Ovary (tissue), 3 donors: ENCODE measurements at regions not wholly inside any gene's neighbourhood (a gene's known extent, or its start where the extent isn't known, plus 50 kb on each side); places are given as distances from the start of the nearest gene placed in this dataset.

ENCODE experiments used
- CTCF ChIP-seq, 3 donors: fragments of 450-650 bp in 2 of 3; fragments of 200-600 bp in 1 of 3; IDR thresholded peaks; one replicate each; pipeline versions ENCODE4 v1.5.1 to v1.8.0; 2016 to 2022; ENCODE audit warnings: antibody characterized with exemption in 3 of 3, mild to moderate bottlenecking in 1 of 3
- EP300 ChIP-seq: sonication (generic); formaldehyde crosslinking; IDR thresholded peaks from one replicate; pipeline ENCODE4 v1.6.1; 2017; ENCODE audit warnings: antibody characterized with exemption
- POLR2A ChIP-seq: fragments of 450-650 bp; IDR thresholded peaks from one replicate; pipeline ENCODE4 v1.6.1; 2017; ENCODE audit warnings: antibody characterized with exemption, mild to moderate bottlenecking, moderate library complexity
- donor health status: DM: no; HTN: no; CAD: no.

GRCh38 chr2:7983912-7984311 lies 697.9 kb upstream of the ID2 start:
- no peak for TF ChIP-seq CTCF (IDR thresholded peaks at IDR 0.05)
- TF ChIP-seq EP300, result no peak
- no peak for TF ChIP-seq POLR2A
